GM21786 (cell line): ENCODE measurements at regions not wholly inside any gene's neighbourhood (a gene's known extent, or its start where the extent isn't known, plus 50 kb on each side); places are given as distances from the start of the nearest gene placed in this dataset.

Experiments used
- ATAC-seq: cut with Tn5 transposase; IDR thresholded peaks from one replicate; pipeline ENCODE4 v1.9.1; 2021; ENCODE audit not compliant: unreplicated experiment

DNA sequence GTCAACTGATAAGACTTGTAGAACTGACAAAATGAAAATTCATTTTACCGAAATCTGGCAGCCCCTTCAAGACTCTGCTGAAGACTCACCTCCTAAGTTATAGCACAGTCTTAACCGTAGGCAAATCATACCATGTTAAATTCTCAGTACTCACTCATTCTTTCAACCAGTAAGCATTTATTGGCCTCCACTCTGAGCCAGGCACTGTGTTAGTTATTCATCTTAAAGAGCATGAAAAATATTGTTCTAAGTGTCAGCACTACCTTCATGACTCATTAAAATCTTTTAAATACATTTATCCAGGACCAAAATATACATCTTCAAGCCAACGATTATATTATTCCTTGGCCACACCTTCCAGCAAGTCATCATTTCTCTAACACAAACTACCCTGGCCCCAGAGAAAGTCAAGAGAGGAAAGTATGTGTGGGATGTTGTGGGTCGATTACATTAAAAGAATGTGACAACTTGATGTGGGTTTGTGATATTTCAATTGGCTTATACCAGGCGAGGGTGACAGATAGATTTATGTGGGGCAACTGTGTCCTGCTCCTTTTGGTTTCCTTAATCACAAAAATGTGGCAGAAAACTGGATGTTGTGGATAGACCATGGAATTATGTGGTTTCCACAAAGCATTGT lies 55.0 kb downstream of the TMEM30B start:
- ATAC-seq = no peak

DNA sequence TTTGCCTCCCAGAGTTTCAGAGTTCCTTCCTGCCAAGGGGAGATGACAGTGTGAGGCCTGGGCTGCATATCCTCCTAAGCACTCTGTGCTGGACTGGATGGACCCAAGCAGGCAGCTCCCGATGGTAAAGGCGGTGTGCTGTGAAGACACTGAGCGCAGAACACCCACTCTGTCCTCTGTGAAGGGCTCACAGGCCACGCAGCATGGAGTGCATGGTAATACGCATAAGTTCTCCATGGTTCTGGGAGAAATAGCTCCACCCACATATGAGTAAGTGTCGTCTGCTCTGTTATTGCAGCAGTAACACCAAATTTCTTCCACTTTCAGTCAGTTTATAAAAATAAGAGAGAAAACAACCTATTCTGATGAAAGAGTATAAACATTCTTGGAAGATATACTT lies 55.8 kb downstream of the TMEM30B start:
- ATAC-seq = no peak

DNA sequence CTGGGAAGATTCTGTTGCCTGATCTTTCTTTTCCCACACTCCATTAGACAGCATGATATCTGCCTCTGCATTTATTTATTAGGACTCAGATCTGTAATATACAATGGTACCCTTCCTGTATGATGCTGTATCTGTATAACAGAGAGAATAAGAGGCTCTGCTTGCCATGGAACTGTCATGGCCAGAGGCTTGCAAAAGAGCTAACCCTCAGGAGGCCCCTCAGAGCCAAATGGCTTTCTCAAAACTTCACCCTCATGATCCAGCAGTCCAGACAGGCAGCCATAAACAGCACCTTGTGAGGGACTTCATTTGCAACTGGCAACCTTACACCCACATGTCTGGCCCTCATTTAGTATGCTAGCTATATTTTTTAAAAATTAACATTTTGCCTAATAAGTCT lies 57.6 kb downstream of the TMEM30B start:
- no peak for ATAC-seq

DNA sequence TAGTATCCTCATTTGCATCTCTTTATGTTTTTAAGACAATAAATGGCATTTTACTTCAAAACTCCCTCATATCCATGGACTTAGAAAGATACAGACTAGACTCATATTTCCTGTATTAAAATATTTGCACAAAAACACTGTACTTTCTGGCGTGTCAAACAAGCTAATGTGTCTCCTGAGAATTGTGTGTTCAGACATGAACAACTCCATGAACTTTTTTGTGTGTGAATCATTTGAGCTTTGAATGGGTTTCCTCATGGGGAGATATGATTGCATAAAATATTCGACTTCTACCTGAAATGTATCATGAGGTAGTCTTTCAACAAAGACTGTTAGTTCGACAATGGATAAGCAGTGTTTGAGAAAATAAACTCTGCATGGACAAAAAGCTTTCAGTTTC lies 58.8 kb downstream of the TMEM30B start:
- ATAC-seq = no peak

DNA sequence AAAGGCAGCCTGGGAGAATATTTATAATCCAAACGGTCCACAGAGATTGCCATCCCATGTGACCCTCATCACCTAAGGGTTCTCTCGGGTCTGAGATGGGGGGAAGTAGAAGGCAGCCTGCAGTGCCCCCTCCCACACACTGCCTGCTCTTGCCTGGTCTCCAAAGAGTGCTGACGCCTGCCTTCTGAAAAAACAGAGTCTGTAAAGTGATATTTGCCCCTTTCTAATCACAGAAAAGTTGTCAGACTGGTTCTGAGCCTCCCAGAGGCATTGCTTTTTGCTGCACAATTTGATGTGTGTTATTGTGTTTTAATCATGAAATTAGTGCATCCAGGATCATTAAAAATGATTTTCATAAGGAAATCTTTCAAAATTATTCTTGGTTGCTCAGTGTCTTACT lies 59.2 kb downstream of the TMEM30B start:
- no peak for ATAC-seq

DNA sequence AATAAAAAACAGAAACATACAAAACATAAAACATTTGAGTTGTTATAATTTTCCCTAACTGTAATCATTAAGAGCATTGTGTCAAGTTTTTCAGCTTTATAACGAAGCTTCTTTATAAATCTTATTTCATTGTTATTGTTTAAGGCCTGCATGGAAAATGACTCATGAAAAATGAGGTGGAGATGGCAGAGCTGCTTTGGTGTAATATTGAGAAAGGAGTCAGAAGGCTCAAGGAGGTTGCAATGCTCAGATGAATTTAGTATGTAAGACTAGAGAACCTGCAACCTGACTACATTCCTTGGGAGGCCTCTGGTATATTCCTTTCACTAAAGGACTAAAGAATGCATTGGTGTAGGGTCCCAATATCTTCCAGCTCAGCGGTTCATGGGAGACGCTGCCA lies 61.5 kb downstream of the TMEM30B start:
- ATAC-seq = no peak

DNA sequence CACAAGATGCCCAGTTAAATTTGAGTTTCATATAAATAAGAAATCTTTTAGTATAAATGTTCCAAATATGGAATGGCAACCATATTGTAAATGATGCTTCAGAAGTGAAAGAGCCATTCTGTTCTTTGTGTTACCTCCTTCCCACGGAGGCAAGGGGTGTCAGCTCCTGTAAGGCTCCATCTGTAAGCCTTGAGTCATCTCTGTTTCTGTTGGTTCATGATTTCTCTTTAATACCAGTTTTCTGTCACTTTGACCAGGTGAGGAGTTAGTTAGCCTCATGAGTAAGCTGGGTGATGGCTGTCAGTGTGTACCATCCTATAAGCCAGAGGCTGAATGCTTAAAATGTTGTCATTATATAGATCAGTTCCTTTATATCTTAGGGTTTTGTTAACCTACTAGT lies 61.9 kb downstream of the TMEM30B start:
- no peak for ATAC-seq

DNA sequence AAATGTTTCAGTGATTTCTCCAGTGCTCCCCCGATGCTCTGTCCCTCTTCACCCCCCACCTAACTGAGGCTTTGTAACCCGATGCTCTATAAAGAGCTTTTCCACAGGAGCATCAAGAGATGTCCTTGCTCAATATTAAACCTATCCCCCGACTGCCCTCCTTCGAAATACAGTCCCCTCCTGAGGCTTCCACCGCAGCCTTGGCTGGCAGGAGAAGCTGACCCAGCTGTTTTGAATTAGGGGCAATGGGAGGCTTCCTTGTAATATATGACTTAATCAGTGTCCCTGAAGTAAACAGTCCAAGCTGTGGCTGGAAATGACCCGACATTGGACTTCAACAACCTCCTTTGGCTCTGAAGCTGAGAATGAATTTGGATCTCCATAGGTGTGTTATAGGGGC lies 62.4 kb downstream of the TMEM30B start:
- ATAC-seq = no peak

DNA sequence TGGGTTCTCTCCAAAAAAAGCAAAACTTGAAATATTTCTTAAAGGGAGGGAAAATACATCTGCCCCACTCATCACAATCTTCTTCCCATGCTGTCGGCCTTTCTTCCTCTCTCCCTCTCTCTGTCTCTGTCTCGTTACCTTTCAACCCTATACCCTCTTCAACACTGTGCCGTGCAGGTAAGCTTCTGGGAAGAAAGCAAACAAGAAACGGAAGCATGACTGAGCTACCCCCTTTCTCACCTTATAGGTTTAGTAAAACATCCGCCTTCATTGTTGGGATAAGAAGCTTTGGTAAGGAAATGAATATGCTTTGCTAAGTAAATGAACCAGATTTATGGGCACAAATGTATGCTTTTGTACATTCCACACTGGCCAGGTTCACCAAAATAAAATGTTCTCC lies 63.0 kb downstream of the TMEM30B start:
- ATAC-seq = no peak

DNA sequence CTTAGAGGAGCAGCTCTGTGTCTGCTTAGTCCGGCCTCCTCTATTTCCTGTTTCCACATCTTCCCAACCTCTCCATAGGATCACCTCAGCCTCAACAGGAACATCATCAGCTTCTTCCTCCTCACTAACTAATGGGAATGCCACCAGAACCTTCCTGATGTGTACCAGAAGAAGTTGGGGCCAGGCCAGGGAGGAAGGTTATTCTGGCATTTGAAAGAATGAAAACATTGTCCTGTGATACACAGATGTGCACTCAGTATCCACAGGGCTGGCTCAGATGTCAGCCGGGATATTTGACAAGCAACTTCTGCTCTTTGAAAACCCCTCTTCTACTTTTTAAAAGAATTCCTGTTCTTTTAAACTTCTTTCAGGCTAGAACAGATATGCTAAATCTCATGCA lies 63.6 kb downstream of the TMEM30B start:
- ATAC-seq = no peak

DNA sequence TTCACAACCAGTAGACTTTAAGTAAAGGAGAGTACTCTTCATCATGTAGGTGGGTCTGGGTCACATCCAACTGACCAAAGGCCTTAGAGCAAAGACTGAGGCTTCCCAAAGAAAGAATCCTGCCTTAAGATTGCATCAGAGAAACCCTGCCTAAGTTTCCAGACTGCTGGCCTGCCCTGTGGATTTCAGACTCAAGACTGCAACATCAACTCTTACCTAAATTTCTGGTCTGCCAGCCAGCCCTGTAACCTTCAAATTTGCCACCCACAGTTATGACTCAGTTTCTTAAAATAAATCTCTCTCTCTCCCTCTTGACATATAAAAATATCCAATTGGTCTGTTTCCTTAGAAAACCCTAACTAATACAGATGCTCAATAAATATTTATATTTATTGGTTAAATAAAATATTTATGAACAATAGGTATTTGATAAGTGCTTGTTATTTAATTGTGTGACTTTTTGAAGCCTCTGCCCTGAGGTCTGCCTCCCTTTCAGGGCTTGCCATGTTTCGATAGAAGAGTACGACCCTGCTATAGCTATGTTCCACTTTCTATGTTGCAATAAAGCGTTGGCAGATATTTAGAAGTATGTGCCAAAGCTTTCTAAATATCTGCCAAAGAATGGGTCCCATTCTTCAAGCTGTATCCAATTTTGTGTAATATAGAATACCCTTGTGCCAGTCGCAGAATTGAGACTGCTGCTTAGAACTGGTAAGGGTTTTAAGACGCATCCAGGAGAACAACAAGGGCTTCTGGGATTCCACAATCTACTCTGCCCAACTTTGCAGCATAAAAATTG lies 65.7 kb downstream of the TMEM30B start:
- no peak for ATAC-seq

DNA sequence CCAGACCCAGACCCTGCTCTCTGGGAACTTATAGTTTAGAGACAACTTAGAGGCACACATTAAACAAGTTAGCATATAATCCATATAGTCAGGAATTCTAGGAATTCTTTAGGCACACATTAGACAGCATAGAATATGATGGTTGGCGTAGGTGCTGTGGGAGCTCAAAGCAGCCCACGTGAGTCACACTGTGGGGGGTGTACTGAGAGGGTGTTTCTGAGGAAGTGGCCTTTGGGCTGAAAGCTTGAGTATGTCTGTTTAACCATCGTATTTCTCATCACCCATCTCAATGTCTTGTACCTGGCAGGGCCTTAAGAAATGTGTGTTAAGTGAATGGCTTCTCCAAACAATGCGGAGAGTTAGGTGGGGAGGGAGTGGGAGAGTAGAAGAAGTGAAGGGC lies 67.2 kb downstream of the TMEM30B start:
- no peak for ATAC-seq

DNA sequence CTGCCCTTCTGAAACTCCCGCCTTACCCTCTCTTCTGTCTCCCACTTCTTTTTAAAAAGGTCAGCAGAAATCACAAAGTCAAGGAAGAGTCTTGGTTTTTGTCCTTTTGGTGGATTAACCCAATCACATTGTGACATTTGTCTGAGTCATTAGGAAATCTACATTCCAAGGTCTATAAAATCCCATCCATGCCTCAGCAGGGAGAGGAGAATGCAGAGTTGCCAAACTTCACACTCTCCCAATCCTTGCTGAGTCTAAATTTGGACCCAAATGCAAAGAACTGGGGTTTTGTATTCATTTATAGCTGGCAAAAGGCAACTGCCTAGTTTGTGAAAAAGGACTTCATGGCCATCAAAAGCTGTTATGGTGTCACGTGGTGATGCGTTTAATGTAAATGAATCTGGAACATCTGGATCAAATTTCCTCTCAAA lies 67.9 kb downstream of the TMEM30B start:
- no peak for ATAC-seq

DNA sequence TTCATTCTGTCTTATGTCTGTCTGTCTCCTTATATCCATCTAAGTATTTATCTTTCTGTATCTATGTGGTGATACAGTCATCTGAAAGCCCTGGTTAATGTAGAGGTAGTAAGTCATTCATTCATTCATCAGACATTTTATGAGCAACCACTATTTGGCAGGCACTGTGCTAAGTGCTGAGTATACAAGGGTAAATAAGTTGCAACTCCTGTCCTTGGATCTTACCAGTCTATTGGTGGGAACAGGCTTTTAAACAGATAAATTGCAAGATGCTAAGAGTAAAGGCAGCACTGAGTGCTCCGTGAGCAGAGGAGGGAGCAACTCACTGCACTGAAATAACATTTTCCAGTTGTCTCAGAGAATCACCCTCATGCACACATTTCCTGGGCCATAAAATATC lies 68.6 kb downstream of the TMEM30B start:
- no peak for ATAC-seq

DNA sequence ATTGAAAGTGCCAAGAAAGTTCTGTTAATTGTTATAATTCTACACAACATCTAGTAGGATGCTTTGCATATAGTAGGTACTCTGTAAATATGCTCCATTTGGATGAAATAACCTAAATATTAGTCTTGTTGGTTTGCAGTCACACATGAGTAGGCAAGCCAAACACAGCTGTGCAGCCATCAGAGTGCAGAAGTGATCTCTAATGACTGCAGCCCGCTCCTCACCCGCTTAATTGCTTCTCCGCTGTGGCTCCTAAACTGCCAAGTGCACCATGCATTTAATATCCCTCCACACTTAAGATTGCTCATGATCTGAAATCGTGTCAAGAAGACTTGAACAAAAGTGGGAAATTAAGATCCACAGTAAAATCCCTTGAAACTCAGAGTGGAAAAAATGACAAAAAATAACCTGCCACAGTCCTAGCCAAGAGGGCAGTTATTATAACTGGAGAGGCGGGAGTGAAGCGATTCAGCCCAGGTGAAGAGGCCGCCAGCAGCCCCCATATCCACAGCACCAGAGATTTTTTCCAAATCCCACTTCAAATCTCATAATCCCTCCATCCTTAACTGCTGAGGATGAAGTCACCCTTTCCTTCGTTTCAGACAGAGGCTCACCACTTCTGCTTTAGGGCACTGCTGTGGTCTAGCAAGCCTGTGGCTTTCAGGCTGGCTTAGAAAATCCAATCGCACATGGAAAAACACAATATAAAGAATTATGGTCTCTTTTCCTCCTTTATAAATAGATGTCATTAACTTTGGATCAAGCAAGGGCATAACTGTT lies 69.5 kb downstream of the TMEM30B start:
- no peak for ATAC-seq

DNA sequence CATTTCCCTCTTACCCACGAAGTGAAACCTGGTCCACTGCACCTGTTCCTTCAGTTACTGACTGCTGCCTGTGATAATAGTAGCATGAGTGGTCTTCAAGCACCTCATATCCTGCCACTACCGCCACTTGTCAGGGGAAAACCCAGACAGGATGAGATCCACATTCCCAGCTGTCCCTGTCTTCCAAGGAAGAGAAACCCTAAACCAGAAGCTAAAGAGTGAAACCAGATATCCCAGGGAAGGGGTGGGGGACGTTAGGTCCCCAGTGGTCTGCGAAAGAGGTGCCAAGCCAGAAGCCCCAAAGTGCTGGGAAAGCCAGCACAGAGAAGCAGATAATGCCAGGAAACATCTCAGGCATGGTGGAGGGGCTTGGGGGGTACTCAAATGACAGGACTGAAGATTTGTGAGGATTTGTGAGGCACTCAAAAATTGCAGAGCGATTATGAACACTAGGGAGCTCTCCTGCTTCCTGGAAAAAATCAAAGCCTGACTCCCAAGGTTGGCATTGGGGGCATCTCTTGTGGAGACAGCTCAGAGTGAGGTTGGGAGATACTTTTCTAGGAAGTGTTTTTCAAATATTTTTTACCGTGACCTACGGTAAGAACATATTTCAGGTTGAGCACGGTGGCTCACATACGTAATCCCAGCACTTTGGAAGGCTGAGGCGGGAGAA lies 77.9 kb downstream of the TMEM30B start:
- ATAC-seq = no peak

DNA sequence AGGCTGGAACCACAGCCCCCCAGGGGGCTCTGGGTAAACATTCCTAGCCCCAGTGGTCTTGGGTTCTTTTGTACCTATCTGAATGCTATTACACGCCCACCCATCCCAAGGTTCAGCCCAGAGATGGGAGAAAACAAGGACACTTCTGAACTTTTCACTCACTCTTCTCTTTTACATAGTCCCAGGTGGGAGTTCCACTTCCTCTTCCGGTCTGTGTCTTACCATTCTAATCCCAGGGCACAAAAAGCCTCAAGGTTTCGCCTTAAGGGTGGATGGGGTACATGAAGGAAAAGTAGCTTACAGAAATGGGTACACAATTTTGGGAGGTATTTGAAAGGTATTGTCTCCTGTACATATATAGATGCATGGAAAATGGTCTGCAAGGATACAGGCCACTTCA lies 79.0 kb downstream of the TMEM30B start:
- no peak for ATAC-seq

DNA sequence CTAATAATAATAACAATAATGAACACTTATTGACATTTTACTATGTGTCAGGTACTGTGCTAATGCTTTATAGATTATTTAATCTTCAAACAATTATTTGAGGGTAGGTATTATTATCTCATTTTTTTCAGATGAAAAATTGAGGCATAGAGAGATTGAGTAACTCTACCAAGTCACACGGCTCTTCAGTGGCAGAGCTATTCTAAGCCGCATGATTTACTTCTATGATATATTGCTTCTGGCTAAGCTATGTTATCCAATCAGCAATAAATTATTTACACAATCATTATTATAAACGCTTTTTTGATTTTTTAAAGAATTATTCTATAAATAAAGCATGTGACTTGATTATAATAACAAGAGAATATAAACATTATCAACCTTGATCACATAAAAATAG lies 80.0 kb downstream of the TMEM30B start:
- no peak for ATAC-seq

DNA sequence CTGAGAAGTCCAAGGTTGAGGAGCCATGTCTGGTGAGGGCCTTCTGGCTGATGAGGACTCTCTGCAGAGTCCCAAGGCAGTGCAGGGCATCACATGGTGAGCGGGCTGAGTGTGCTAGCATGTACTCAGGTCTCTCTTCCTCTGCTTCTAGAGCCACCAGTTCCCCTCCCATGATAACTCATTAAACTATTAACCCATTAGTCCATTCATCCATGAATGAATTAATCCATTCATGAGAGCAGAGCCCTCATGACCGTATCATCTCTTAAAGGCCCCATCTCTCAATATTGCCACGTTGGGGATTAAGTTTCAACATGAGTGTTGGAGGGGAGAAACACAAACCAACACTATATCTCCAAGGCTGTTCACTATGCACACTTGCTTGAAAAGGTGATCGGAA lies 83.7 kb downstream of the TMEM30B start:
- no peak for ATAC-seq

DNA sequence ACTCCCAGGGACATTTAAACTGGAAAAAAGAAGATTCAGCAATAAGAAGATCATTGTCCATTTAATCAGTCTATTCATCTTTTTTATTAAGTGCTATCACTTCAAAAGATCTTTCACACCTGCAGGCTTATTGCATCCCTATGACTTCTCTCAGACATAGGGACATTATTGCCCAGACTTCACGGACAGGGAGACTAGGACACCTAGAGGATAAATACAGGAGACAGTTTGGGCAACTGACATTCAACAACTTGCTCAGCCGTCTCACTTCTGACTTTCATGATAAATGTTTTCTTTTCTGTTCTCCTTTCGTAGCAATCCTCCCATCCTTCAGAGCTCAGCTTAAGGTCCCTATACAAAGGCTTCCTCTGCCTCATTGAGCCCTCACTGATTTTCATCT lies 84.3 kb downstream of the TMEM30B start:
- no peak for ATAC-seq

DNA sequence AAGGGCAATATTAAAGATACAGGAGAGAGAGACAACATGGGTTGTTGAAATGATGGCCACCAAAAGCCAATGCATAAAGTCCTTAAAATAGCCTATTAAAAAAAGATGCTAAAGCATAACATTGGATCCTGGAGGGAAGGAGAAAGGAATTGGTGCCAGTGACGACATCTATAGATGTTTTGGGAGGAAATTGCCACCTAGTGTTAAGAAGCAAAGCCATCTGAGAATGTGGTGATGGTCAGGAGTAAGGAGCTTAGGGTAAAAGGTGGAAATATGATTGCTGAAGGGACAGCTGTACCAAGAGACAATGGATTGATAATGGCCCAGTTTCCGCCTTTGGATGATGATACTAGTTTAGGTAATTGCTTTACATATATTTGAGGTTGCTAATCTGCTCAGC lies 85.1 kb downstream of the TMEM30B start:
- no peak for ATAC-seq

DNA sequence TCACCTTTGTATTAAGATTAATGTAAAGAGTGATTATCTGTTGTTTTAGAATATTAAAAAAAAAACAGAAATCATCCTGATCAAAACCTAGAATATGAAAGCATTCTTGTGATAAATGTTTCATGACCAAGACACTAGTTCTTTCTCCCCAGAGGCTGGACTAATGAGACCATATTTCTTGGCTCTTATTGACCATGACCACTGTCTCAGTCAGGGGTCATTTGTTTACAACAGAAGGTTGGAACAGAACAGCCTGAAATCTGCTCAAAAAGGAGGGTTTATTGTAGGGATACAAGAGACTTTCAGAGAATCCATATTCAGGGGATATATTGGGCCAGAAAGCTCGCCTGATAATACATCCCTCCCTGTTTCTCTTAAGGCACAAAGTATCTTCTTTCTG lies 87.7 kb downstream of the TMEM30B start:
- no peak for ATAC-seq
